BE2C (cell line): ENCODE measurements at regions not wholly inside any gene's neighbourhood (a gene's known extent, or its start where the extent isn't known, plus 50 kb on each side); places are given as distances from the start of the nearest gene placed in this dataset.

Experiments used
- DNase-seq: peaks from one replicate; pipeline ENCODE4 v3.0.0-alpha.2; 2020
- H3K27me3 ChIP-seq: fragments of 250-450 bp; sonication (Bioruptor Pico); 2 replicates; pipeline ENCODE4 v1.5.1; 2020; ENCODE audit warnings: mild to moderate bottlenecking
- H3K36me3 ChIP-seq: fragments of 250-450 bp; sonication (Bioruptor Pico); 2 replicates; pipeline ENCODE4 v1.5.1; 2020; ENCODE audit warnings: mild to moderate bottlenecking
- H3K4me1 ChIP-seq: fragments of 250-450 bp; sonication (Bioruptor Pico); 2 replicates; pipeline ENCODE4 v1.5.1; 2020
- H3K4me3 ChIP-seq: 2 replicates; pipeline ENCODE4 v1.5.1; 2011; ENCODE audit warnings: low read depth, low read length
- H3K9me3 ChIP-seq: fragments of 250-450 bp; sonication (Bioruptor Pico); 2 replicates; pipeline ENCODE4 v1.5.1; 2020
- TF ChIP-seq, protein P1 (sequence below): IDR thresholded peaks from 2 replicates; pipeline ENCODE4 v1.5.1; 2012; ENCODE audit warnings: mild to moderate bottlenecking, low read depth, low read length

DNA sequence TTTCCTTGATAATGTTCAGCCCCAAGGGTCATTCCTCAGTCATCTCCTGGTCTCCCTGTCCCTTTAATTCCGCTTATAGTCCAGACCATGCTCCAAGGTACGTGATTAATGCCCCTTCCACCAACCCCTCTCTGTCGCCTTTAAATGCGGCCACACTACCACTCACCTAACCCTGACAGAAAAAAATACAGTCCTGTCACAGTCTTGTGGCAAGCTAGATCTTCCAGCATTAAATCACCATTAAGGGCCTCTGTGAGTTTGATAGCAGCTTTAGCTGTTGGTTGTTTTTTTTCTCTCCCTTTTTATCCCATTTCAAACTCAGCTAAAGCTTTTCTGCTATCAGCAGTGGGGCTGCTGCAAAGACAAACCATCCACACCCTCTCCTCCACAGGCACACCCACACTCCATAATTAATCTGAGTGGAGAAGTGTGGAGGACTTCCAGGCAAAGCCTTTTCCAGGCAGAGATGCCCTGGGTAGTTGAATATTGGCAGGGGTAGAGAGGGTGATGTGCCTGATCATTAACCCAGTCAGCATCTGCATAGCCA, 522.7 kb upstream of the CLINT1 start:
- H3K4me3 ChIP-seq: no peak overlapping the region
- TF ChIP-seq, protein P1, sequence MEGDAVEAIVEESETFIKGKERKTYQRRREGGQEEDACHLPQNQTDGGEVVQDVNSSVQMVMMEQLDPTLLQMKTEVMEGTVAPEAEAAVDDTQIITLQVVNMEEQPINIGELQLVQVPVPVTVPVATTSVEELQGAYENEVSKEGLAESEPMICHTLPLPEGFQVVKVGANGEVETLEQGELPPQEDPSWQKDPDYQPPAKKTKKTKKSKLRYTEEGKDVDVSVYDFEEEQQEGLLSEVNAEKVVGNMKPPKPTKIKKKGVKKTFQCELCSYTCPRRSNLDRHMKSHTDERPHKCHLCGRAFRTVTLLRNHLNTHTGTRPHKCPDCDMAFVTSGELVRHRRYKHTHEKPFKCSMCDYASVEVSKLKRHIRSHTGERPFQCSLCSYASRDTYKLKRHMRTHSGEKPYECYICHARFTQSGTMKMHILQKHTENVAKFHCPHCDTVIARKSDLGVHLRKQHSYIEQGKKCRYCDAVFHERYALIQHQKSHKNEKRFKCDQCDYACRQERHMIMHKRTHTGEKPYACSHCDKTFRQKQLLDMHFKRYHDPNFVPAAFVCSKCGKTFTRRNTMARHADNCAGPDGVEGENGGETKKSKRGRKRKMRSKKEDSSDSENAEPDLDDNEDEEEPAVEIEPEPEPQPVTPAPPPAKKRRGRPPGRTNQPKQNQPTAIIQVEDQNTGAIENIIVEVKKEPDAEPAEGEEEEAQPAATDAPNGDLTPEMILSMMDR: no peak
- H3K4me1 ChIP-seq: no peaks in the 10 kb centered on the region
- no peaks in the 10 kb centered on the region for H3K36me3 ChIP-seq
- H3K27me3 ChIP-seq: no peaks in the 10 kb centered on the region
- DNase-seq: no peak
- no peaks in the 10 kb centered on the region; the same call in 1 of the 2 replicates for H3K9me3 ChIP-seq

DNA sequence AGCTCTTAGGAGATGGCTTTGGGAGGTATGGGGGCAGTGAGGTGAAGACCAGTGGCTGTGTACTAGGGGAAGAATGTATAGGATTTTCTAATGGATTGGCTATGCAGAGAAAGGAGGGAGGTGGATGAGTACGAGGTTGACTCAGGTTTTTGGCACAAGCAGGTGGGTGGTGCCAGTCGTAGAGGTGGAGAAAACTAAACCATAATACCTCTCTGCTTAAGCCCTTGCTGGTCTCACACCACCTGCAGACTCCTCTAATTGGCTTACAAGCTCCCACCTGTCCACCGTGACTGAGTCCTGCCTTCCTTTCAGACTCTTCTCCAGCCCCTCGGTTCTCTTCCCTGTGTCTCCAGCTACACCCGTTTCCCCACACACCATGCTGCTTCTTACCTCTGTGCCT, 521.7 kb upstream of the CLINT1 start:
- no peaks in the 10 kb centered on the region for H3K4me1 ChIP-seq
- no peak overlapping the region for H3K4me3 ChIP-seq
- no peak for DNase-seq
- TF ChIP-seq, protein P1: no peak
- no peaks in the 10 kb centered on the region for H3K36me3 ChIP-seq
- no peaks in the 10 kb centered on the region for H3K27me3 ChIP-seq
- no peaks in the 10 kb centered on the region; the same call in 1 of the 2 replicates for H3K9me3 ChIP-seq

DNA sequence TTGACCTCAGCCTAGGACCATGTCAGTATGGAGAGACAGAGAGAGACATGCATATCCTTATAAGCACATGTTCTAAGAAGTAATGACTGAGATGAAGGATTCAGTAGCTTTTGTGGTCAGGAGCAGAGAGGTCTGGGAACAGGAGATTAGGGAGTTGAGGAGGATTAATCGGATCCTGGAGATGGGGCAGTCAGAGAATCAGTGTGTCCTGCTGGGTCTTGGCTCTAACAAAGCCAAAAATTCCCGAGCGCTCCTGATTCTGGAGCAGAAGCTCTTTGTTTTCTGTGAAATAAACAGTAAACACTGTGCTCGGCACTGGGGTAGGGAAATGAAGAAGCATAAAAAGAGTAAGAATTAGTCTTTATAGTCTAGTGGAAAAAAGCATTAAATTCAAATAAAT, 520.0 kb upstream of the CLINT1 start:
- H3K9me3 ChIP-seq: no peaks in the 10 kb centered on the region; the same call in 1 of the 2 replicates
- H3K36me3 ChIP-seq: no peaks in the 10 kb centered on the region

DNA sequence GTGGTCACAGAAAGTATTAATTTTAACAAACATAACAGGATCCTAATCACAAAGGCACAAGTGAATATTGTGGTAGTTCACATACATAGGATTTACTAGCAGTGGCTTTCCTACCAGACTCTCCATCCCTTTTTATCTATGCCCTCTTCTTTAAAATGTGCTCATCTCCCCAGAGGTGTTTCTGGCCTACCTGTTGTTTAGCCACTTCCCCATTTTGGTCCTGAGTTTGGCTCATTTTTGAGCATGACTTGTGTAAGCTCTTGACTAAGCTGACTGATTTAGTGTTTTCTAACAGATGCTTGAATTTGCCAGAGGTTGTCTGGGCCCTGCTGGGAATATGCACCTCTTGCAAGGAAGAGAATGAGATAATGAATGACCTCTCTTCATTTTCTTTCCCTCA, 517.7 kb upstream of the CLINT1 start:
- TF ChIP-seq, protein P1: no peak

More for the DNA sequence above, 520.0 kb upstream of the CLINT1 start:
- no peaks in the 10 kb centered on the region for H3K27me3 ChIP-seq
- TF ChIP-seq, protein P1: no peak
- H3K4me3 ChIP-seq: no peak overlapping the region
- no peaks in the 10 kb centered on the region for H3K4me1 ChIP-seq
- DNase-seq: no peak

DNA sequence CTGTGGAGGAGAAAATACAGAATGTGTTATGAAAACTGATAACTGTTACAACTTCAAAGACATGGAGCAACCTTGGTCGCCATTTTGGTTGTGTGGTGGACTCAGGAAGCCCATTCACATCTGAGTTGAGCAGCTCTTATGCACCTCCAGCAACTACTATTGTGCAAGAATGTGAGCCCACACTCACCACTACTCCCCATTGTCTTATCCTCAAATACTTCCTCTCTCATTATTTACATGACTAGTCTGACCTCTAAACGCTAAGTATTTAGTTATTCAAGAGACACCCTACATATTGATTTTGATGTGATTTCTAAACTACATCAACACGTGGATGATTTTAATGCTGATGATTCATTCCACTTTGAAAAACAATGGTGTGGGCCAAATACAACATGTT, 516.6 kb upstream of the CLINT1 start:
- Histone ChIP-seq H3K36me3 (no peaks in the 10 kb centered on the region), H3K27me3 (no peaks in the 10 kb centered on the region), H3K9me3 (no peaks in the 10 kb centered on the region; the same call in 1 of the 2 replicates), H3K4me1 (no peaks in the 10 kb centered on the region), H3K4me3 (no peak overlapping the region)
- TF ChIP-seq, protein P1: no peak
- DNase-seq: no peak

More for the DNA sequence above, 517.7 kb upstream of the CLINT1 start:
- Histone ChIP-seq H3K4me1 (no peaks in the 10 kb centered on the region), H3K9me3 (no peaks in the 10 kb centered on the region; the same call in 1 of the 2 replicates), H3K4me3 (no peak overlapping the region), H3K36me3 (no peaks in the 10 kb centered on the region), H3K27me3 (no peaks in the 10 kb centered on the region)
- DNase-seq: no peak

DNA sequence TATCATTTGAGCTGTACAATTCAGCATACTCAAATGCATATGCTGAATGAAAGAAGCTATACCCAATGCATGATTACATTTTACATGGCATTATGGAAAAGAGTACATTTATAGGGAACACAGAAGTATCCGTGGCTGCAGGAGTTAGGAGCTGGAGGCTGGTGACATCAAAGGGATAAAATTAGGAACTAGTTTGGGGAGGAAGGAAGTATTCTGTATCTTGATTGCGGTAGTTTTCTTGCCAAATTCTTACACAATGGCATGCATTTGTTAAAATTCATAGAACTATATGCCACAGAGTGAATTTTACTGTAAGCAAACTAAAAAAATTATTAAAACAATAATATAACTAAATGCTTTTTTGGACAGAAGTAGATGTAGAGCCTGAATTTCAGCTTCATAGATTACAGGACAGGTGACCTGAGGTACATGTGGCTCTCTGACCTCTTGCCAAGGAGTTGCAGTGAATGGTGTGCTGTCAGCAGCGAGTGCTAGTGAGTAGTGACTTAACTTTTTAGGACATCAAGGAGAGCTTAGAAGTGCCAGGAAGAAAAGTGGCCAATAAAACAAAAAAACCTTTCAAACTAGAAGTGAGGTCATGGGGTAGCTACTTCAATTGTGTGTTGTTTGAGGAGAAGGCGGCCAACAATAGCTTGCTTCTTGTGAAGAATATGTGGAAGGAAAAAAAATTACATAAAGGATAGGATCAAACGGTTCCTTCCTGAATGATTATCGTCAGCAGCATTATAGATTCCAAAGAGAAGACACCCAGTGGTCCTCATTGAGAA, 514.9 kb upstream of the CLINT1 start:
- Histone ChIP-seq H3K9me3 (no peaks in the 10 kb centered on the region; the same call in 1 of the 2 replicates), H3K4me1 (no peaks in the 10 kb centered on the region), H3K36me3 (no peaks in the 10 kb centered on the region), H3K4me3 (no peak overlapping the region), H3K27me3 (no peaks in the 10 kb centered on the region)
- TF ChIP-seq, protein P1: no peak
- DNase-seq: no peak
